HuH-7 (cell line): ENCODE measurements at regions not wholly inside any gene's neighbourhood (a gene's known extent, or its start where the extent isn't known, plus 50 kb on each side); places are given as distances from the start of the nearest gene placed in this dataset.

Experiments used
- DNase-seq: peaks from one replicate; pipeline ENCODE4 v3.0.0; 2011; ENCODE audit warnings: low spot score

- DNase-seq = no peak
These were observed 806.0 kb downstream of the UQCRFS1 start for GRCh38 chr19:28406966-28407365.

- DNase-seq = no peak
These were observed 807.6 kb downstream of the UQCRFS1 start for GRCh38 chr19:28405346-28405742.

- DNase-seq = no peak
These were observed 808.5 kb downstream of the UQCRFS1 start for GRCh38 chr19:28404472-28404871.

GRCh38 chr19:28403690-28404089, 809.3 kb downstream of the UQCRFS1 start:
- DNase-seq = no peak

- no peak for DNase-seq
These were observed 810.2 kb downstream of the UQCRFS1 start for GRCh38 chr19:28402701-28403290.

GRCh38 chr19:28401739-28402424, 811.1 kb downstream of the UQCRFS1 start:
- DNase-seq = no peak

GRCh38 chr19:28400953-28401671, 811.8 kb downstream of the UQCRFS1 start:
- DNase-seq = no peak

- no peak for DNase-seq
These were observed 813.8 kb downstream of the UQCRFS1 start for GRCh38 chr19:28399187-28399586.

GRCh38 chr19:28397800-28398199, 815.2 kb downstream of the UQCRFS1 start:
- no peak for DNase-seq

- DNase-seq = no peak
These were observed 815.6 kb downstream of the UQCRFS1 start for GRCh38 chr19:28397306-28397705.

- no peak for DNase-seq
These were observed 816.6 kb downstream of the UQCRFS1 start for GRCh38 chr19:28396287-28396831.

GRCh38 chr19:28394725-28395124, 818.2 kb downstream of the UQCRFS1 start:
- DNase-seq = no peak

GRCh38 chr19:28393574-28394336, 819.2 kb downstream of the UQCRFS1 start:
- no peak for DNase-seq

GRCh38 chr19:28388988-28389387, 824.0 kb downstream of the UQCRFS1 start:
- DNase-seq = no peak

GRCh38 chr19:28387507-28387906, 825.4 kb downstream of the UQCRFS1 start:
- DNase-seq = no peak

GRCh38 chr19:28386470-28386869, 826.5 kb downstream of the UQCRFS1 start:
- DNase-seq = no peak

- no peak for DNase-seq
These were observed 826.9 kb downstream of the UQCRFS1 start for GRCh38 chr19:28386066-28386465.

- DNase-seq = no peak
These were observed 835.9 kb downstream of the UQCRFS1 start for GRCh38 chr19:28377077-28377476.

GRCh38 chr19:28374971-28375370, 838.0 kb downstream of the UQCRFS1 start:
- no peak for DNase-seq

GRCh38 chr19:28372576-28373247, 840.2 kb downstream of the UQCRFS1 start:
- no peak for DNase-seq

- DNase-seq = no peak
These were observed 845.8 kb downstream of the UQCRFS1 start for GRCh38 chr19:28367146-28367545.

- no peak for DNase-seq
These were observed 849.7 kb downstream of the UQCRFS1 start for GRCh38 chr19:28363254-28363653.
